HuH-7 (cell line): ENCODE measurements at regions not wholly inside any gene's neighbourhood (a gene's known extent, or its start where the extent isn't known, plus 50 kb on each side); places are given as distances from the start of the nearest gene placed in this dataset.

Experiments
- DNase-seq: peaks from one replicate; pipeline ENCODE4 v3.0.0; 2011; ENCODE audit warnings: low spot score

GRCh38 chrX:38991656-38992440 lies 190.6 kb downstream of the MID1IP1 start:
- no peak for DNase-seq

- no peak for DNase-seq
These were observed 191.3 kb downstream of the MID1IP1 start for GRCh38 chrX:38992441-38993096.

GRCh38 chrX:38993500-38993899 lies 192.2 kb downstream of the MID1IP1 start:
- DNase-seq, result no peak

- no peak for DNase-seq
These were observed 197.8 kb downstream of the MID1IP1 start for GRCh38 chrX:38999099-38999498.

GRCh38 chrX:38999967-39000745 lies 198.9 kb downstream of the MID1IP1 start:
- no peak for DNase-seq

- DNase-seq, result no peak
These were observed 199.5 kb downstream of the MID1IP1 start for GRCh38 chrX:39000802-39001201.

- DNase-seq, result no peak
These were observed 201.2 kb downstream of the MID1IP1 start for GRCh38 chrX:39002466-39002865.

GRCh38 chrX:39008549-39008948 lies 207.3 kb downstream of the MID1IP1 start:
- no peak for DNase-seq

- DNase-seq, result no peak
These were observed 210.4 kb downstream of the MID1IP1 start for GRCh38 chrX:39011454-39012221.

- DNase-seq, result no peak
These were observed 211.4 kb downstream of the MID1IP1 start for GRCh38 chrX:39012621-39013111.

- no peak for DNase-seq
These were observed 215.3 kb downstream of the MID1IP1 start for GRCh38 chrX:39016556-39016955.

GRCh38 chrX:39017077-39017476 lies 215.8 kb downstream of the MID1IP1 start:
- DNase-seq, result no peak

- no peak for DNase-seq
These were observed 216.5 kb downstream of the MID1IP1 start for GRCh38 chrX:39017716-39018115.

- DNase-seq, result no peak
These were observed 217.3 kb downstream of the MID1IP1 start for GRCh38 chrX:39018541-39018940.

GRCh38 chrX:39019056-39019455 lies 217.8 kb downstream of the MID1IP1 start:
- DNase-seq, result no peak

- DNase-seq, result no peak
These were observed 218.9 kb downstream of the MID1IP1 start for GRCh38 chrX:39020051-39020669.

GRCh38 chrX:39022106-39022505 lies 220.8 kb downstream of the MID1IP1 start:
- no peak for DNase-seq

- DNase-seq, result no peak
These were observed 228.0 kb downstream of the MID1IP1 start for GRCh38 chrX:39029221-39029620.

GRCh38 chrX:39030636-39031035 lies 229.4 kb downstream of the MID1IP1 start:
- DNase-seq, result no peak

GRCh38 chrX:39039890-39040289 lies 238.6 kb downstream of the MID1IP1 start:
- no peak for DNase-seq

- DNase-seq, result no peak
These were observed 242.7 kb downstream of the MID1IP1 start for GRCh38 chrX:39043838-39044550.
